GM23338 (cell line): ENCODE measurements at regions not wholly inside any gene's neighbourhood (a gene's known extent, or its start where the extent isn't known, plus 50 kb on each side); places are given as distances from the start of the nearest gene placed in this dataset.

Source experiments
- CTCF ChIP-seq, 2 experiments: fragments of 200-600 bp in 1 of 2; sonication (generic) in 1 of 2; conservative IDR thresholded peaks; 2 replicates each; pipeline versions ENCODE4 v1.5.1 to v1.6.1; 2016 to 2017; ENCODE audit warnings: antibody characterized with exemption in 2 of 2, low read depth in 2 of 2, mild to moderate bottlenecking in 2 of 2, moderate library complexity in 1 of 2
- EZH2 ChIP-seq: fragments of 200-600 bp; sonication (generic); IDR thresholded peaks from one replicate; pipeline ENCODE4 v1.8.0; 2017; ENCODE audit warnings: antibody characterized with exemption, mild to moderate bottlenecking, low read depth; ENCODE audit not compliant: unreplicated experiment
- EZH2phosphoT487 ChIP-seq: fragments of 200-600 bp; sonication (generic); IDR thresholded peaks from one replicate; pipeline ENCODE4 v1.8.1; 2018; ENCODE audit warnings: antibody characterized with exemption; ENCODE audit not compliant: unreplicated experiment
- JUNB ChIP-seq: IDR thresholded peaks from one replicate; pipeline ENCODE4 v1.6.1; 2016; ENCODE audit warnings: antibody characterized with exemption; ENCODE audit not compliant: unreplicated experiment
- NANOG ChIP-seq: IDR thresholded peaks from 2 replicates; pipeline ENCODE4 v1.6.1; 2016; ENCODE audit warnings: antibody characterized with exemption, borderline replicate concordance
- POLR2AphosphoS5 ChIP-seq: IDR thresholded peaks from 2 replicates; pipeline ENCODE4 v1.6.1; 2016; ENCODE audit warnings: antibody characterized with exemption, low read depth
- STAT1 ChIP-seq: IDR thresholded peaks from one replicate; pipeline ENCODE4 v1.6.1; 2016; ENCODE audit warnings: antibody characterized with exemption; ENCODE audit not compliant: unreplicated experiment

- TF ChIP-seq POLR2AphosphoS5 (no peak), CTCF (conservative IDR thresholded peaks at IDR 0.05; ENCODE audit: low read depth in 2 of 2) (no peak), EZH2 (no peak), NANOG (no peak), EZH2phosphoT487 (no peak), JUNB (no peak), STAT1 (no peak)
Observed at GRCh38 chr11:91078221-91078620, 855.4 kb upstream of the CHORDC1 start.
